HEK293 (cell line): ENCODE measurements at regions not wholly inside any gene's neighbourhood (a gene's known extent, or its start where the extent isn't known, plus 50 kb on each side); places are given as distances from the start of the nearest gene placed in this dataset.

Experiments used
- MYNN ChIP-seq: fragments of 450-650 bp; formaldehyde crosslinking; IDR thresholded peaks from 2 replicates; pipeline ENCODE4 v1.5.1; 2016; ENCODE audit warnings: missing biosample characterization, missing genetic modification characterization, borderline replicate concordance
- ZNF274 ChIP-seq, 2 experiments: fragments of 200-500 bp in 1 of 2; fragments of 450-650 bp in 1 of 2; sonication (Bioruptor generic) in 1 of 2; formaldehyde crosslinking in 1 of 2; IDR thresholded peaks; 2 replicates each; pipeline versions ENCODE4 v1.5.1 to v1.6.1; 2014 to 2016; ENCODE audit warnings: borderline replicate concordance in 1 of 2, inconsistent platforms in 1 of 2, low read length in 1 of 2, missing biosample characterization in 1 of 2, missing genetic modification characterization in 1 of 2
- ZSCAN23 ChIP-seq: fragments of 450-650 bp; formaldehyde crosslinking; IDR thresholded peaks from 2 replicates; pipeline ENCODE4 v1.5.1; 2016; ENCODE audit warnings: missing biosample characterization, missing genetic modification characterization

- TF ChIP-seq ZNF274 (IDR thresholded peaks at IDR 0.05; ENCODE audit: low read length) (no peak), ZNF274 (tag by site-specific recombination; IDR thresholded peaks at IDR 0.05; ENCODE audit: borderline replicate concordance) (no peak), ZSCAN23 (no peak), MYNN (tag by site-specific recombination) (no peak)
Observed at GRCh38 chr18:22702806-22703205, 230.3 kb upstream of the RBBP8 start.
